Transverse colon (tissue), 4 donors: ENCODE measurements at regions not wholly inside any gene's neighbourhood (a gene's known extent, or its start where the extent isn't known, plus 50 kb on each side); places are given as distances from the start of the nearest gene placed in this dataset.
"Not testable (repeated sequence)": the region's sequence is repeated elsewhere in the genome, so short reads cannot be mapped to it uniquely, and the experiment has no call there.

Experiments
- DNase-seq: peaks from one replicate; pipeline ENCODE4 v3.0.0-alpha.2; 2019
- H3K27ac ChIP-seq, 4 donors: fragments of 200-600 bp; sonication (generic); 2 replicates each; pipeline ENCODE4 v1.5.1; 2016 to 2018; ENCODE audit warnings: inconsistent platforms in 4 of 4
- H3K27me3 ChIP-seq: fragments of 200-600 bp; sonication (generic); 2 replicates; pipeline ENCODE4 v1.5.1; 2017; ENCODE audit warnings: inconsistent platforms
- H3K36me3 ChIP-seq, 4 donors: fragments of 200-600 bp; sonication (generic); 2 replicates each; pipeline ENCODE4 v1.5.1; 2017 to 2019; ENCODE audit warnings: inconsistent platforms in 4 of 4
- H3K4me1 ChIP-seq, 4 donors: fragments of 200-600 bp; sonication (generic); 2 replicates each; pipeline ENCODE4 v1.5.1; 2017 to 2020; ENCODE audit warnings: inconsistent platforms in 4 of 4
- H3K4me3 ChIP-seq, 4 donors: fragments of 200-600 bp; sonication (generic); 1 replicate in 1 of 4; 2 replicates in 3 of 4; pipeline versions ENCODE4 v1.5.1 to v1.6.1; 2017 to 2019; ENCODE audit warnings: inconsistent platforms in 4 of 4
- H3K9me3 ChIP-seq, 2 donors: fragments of 200-600 bp; sonication (generic); 2 replicates each; pipeline ENCODE4 v1.5.1; 2017 to 2019; ENCODE audit warnings: inconsistent platforms in 2 of 2
- EP300 ChIP-seq: sonication (generic); formaldehyde crosslinking; IDR thresholded peaks from one replicate; pipeline ENCODE4 v1.6.1; 2017; ENCODE audit warnings: antibody characterized with exemption, low read depth
- POLR2A ChIP-seq: fragments of 450-650 bp; IDR thresholded peaks from one replicate; pipeline ENCODE4 v1.6.1; 2016; ENCODE audit warnings: antibody characterized with exemption, mild to moderate bottlenecking, moderate library complexity
- POLR2AphosphoS5 ChIP-seq, 3 donors: sonication (generic); formaldehyde crosslinking; IDR thresholded peaks; one replicate each; pipeline ENCODE4 v1.6.1; 2016; ENCODE audit warnings: antibody characterized with exemption in 3 of 3
- WGBS, 2 donors: methylation state at CpG; one replicate each; pipeline ENCODE4 v1.1.5; 2018; ENCODE audit warnings: low coverage in 1 of 2; 5-methylcytosine and 5-hydroxymethylcytosine counted together
- in situ Hi-C, 4 donors: fragments of 200-750 bp; cut with MboI; loops; one replicate each; pipeline versions ENCODE4 v1.15.0 to v1.15.1; 2017; ENCODE audit warnings: low sequenced_read_pairs in 3 of 4, low pct_ligation_motif_present in 1 of 4, low pct_unique_long_range_greater_than_20kb in 1 of 4
- intact Hi-C: fragments of 100-400 bp; cut with DNase I; formaldehyde crosslinking; loops from one replicate; pipeline ENCODE4 v1.15.1; 2023; ENCODE audit warnings: low total_unique reads
- TF ChIP-seq, protein P1 (sequence below), 5 experiments: fragments of 200-600 bp in 3 of 5; fragments of 450-650 bp in 2 of 5; sonication (generic) in 3 of 5; IDR thresholded peaks; 1 replicate in 2 of 5; 2 replicates in 3 of 5; pipeline ENCODE4 v1.5.1; 2016 to 2017; ENCODE audit warnings: antibody characterized with exemption in 5 of 5, inconsistent platforms in 3 of 5, mild to moderate bottlenecking in 2 of 5, moderate library complexity in 1 of 5

DNA sequence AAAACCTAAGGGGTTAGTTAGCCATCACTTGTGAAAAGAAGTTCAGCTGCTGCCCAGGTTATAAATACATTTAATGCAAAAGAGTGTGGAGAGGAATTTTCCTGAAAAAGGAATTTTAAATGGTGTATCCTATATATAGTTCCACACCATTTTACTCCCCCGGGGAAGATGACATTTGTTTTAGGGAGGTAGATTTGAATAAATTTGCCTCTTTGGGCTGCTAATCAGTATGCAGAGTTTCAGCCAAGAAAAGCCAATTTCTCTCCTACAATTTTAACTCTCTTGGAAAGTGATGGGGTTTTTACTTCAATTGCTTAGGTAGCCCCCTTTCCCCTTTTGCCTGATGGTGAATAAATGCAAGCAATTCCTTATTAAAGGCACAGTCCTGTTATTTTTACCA lies 161.2 kb downstream of the OTOL1 start:
- WGBS, 2 donors = 63 to 89% methylated on average over 1 of the region's 1 CpG
- intact Hi-C loops = no loop called here
- Histone ChIP-seq H3K27me3 (no peaks in the 10 kb centered on the region), H3K4me3 (no peak overlapping the region), H3K4me1 (no peaks in the 10 kb centered on the region), H3K27ac (no peak overlapping the region), H3K36me3 (no peaks in the 10 kb centered on the region), H3K9me3 (no peaks in the 10 kb centered on the region)
- no peak for DNase-seq
- TF ChIP-seq POLR2A (no peak), POLR2AphosphoS5 (IDR thresholded peaks at IDR 0.05) (no peak), EP300 (no peak)
- TF ChIP-seq, protein P1, sequence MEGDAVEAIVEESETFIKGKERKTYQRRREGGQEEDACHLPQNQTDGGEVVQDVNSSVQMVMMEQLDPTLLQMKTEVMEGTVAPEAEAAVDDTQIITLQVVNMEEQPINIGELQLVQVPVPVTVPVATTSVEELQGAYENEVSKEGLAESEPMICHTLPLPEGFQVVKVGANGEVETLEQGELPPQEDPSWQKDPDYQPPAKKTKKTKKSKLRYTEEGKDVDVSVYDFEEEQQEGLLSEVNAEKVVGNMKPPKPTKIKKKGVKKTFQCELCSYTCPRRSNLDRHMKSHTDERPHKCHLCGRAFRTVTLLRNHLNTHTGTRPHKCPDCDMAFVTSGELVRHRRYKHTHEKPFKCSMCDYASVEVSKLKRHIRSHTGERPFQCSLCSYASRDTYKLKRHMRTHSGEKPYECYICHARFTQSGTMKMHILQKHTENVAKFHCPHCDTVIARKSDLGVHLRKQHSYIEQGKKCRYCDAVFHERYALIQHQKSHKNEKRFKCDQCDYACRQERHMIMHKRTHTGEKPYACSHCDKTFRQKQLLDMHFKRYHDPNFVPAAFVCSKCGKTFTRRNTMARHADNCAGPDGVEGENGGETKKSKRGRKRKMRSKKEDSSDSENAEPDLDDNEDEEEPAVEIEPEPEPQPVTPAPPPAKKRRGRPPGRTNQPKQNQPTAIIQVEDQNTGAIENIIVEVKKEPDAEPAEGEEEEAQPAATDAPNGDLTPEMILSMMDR (IDR thresholded peaks at IDR 0.05) = no peak
- in situ Hi-C loops = no loop called here

DNA sequence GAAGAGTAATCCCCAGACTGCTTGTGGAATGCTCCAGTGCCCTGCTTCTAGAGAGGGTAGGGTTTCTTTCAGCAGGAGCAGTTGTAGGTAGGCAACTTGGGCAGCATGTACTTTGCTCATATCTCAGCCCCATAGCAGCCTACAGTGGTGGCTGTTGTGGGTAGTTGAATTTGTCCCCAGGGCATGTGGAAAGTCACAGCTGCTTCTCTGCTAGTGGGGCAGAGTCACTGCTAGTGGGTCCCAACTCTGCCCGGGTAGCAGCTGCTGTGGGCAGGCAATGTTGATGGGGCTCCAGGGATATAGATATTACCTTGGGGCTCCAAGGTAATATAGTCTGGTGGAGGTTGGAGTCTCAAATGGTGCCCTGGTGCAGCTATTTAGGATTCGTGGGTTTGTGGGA lies 174.5 kb downstream of the OTOL1 start:
- H3K4me1 ChIP-seq = no peaks in the 10 kb centered on the region
- H3K27ac ChIP-seq = no peak overlapping the region
- in situ Hi-C loops = no loop called here
- intact Hi-C loops = no loop called here
- no peak overlapping the region for H3K4me3 ChIP-seq
- no peaks in the 10 kb centered on the region for H3K36me3 ChIP-seq
- WGBS, 2 donors = 65% methylated on average over 2 of the region's 2 CpGs; no CpG with 5 or more reads in 1 of the 2 donors
- no peak for DNase-seq
- no peaks in the 10 kb centered on the region for H3K27me3 ChIP-seq
- TF ChIP-seq POLR2AphosphoS5 (IDR thresholded peaks at IDR 0.05) (no peak), EP300 (no peak)
- H3K9me3 ChIP-seq = peaks cover 0 to 4% of the 10 kb centered on the region in 2 donors

DNA sequence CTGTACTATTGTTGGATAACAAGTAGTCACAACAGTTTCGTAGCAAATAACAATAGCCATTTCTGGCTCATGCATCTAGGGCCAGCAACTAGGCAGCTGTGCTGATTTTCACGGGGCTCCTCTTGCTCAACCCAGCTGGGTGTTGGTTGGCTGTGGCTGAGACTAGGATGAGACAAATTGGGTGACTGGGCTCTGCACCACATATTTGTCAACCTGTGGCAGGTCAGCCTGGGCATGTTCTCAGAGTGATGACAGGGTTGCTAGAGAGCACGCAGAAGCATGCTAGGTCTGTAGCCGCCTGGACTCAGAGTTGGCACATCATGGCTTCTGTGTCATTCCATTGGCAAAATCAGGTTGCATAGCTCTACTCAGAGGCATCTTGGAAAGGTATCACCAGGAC lies 175.9 kb downstream of the OTOL1 start:
- DNase-seq = no peak
- Histone ChIP-seq H3K27me3 (no peaks in the 10 kb centered on the region), H3K4me1 (no peaks in the 10 kb centered on the region), H3K27ac (no peak overlapping the region), H3K9me3 (peaks cover 0 to 4% of the 10 kb centered on the region in 2 donors), H3K4me3 (no peak overlapping the region), H3K36me3 (no peaks in the 10 kb centered on the region)
- in situ Hi-C loops (no loop called here), intact Hi-C loops (no loop called here)
- WGBS, 2 donors = 14 to 61% methylated on average over 1 to 4 of the region's 4 CpGs
- TF ChIP-seq POLR2AphosphoS5 (IDR thresholded peaks at IDR 0.05) (no peak), POLR2A (no peak), EP300 (no peak)
- TF ChIP-seq, protein P1 (IDR thresholded peaks at IDR 0.05) = no peak

DNA sequence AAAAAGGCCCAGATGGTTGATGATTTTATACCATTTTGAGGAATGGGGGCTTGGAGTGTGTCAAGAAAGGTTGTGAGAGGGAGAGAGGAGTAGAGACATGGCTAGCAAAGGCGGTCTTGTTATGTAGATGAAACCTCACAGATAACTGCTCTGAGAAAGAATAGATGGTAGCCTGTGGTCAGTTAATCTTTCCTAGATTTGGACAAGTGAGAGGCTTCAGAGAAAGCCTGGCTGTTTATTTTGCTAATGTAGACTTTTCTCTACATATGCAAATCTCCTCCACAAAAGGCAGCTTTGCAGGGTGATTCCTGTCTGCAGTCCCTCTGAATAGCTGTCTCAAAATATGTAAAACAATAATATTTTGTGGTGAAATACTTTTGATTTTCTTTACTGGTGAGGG lies 177.3 kb downstream of the OTOL1 start:
- Histone ChIP-seq H3K27me3 (no peaks in the 10 kb centered on the region), H3K4me1 (no peaks in the 10 kb centered on the region), H3K9me3 (peaks cover 0 to 4% of the 10 kb centered on the region in 2 donors), H3K27ac (no peak overlapping the region), H3K4me3 (no peak overlapping the region), H3K36me3 (no peaks in the 10 kb centered on the region)
- in situ Hi-C loops = no loop called here
- 90 to 100% methylated on average over 1 of the region's 1 CpG for WGBS, 2 donors
- no peak for DNase-seq
- TF ChIP-seq POLR2AphosphoS5 (IDR thresholded peaks at IDR 0.05) = no peak
- TF ChIP-seq EP300 = no peak
- intact Hi-C loops = no loop called here

DNA sequence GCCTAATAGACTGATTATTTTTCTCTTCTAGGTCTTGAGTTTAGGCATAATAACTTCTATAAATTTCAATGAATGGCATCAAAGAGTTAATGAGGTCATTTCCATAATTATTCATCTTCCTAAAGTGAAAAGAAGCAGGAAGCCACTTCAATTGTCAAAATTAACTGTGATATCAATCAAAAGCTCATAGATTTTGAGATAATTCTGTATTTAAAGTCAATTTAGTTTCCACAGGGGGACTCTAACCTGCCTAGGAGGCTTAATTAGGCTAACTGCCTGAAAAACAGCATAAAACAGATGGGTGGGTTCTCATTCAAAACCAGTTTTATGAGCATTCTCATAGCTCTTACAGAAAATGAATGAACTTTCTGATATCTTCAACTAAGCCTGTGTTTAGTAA lies 177.8 kb downstream of the OTOL1 start:
- no peak for TF ChIP-seq POLR2AphosphoS5 (IDR thresholded peaks at IDR 0.05)
- TF ChIP-seq, protein P1 (IDR thresholded peaks at IDR 0.05) = no peak
- TF ChIP-seq EP300 = no peak
- TF ChIP-seq POLR2A = no peak
- Histone ChIP-seq H3K27me3 (no peaks in the 10 kb centered on the region), H3K27ac (no peak overlapping the region), H3K36me3 (no peaks in the 10 kb centered on the region), H3K4me1 (no peaks in the 10 kb centered on the region), H3K4me3 (no peak overlapping the region), H3K9me3 (peaks cover 0 to 4% of the 10 kb centered on the region in 2 donors)
- intact Hi-C loops = no loop called here
- in situ Hi-C loops = no loop called here
- no peak for DNase-seq

DNA sequence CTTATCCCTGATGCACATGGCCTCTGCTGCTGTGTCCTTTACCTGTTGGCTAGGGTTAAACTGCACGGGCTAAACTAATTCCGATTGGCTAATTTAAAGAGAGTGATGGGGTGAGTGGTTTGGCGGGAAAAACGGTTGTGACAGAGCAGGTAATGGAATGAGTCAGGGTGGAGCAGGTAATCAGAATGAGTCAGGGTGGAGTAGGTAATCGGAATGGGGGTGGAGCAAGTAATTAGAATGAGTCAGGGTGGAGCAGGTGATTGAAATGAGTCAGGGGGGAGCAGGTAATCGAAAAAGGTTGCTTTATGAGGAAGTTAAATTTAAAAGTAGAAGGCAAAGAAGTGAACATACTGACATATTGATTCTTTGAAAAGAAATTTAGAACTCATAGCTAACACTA lies 185.2 kb downstream of the OTOL1 start:
- DNase-seq, intact Hi-C loops, H3K36me3 ChIP-seq, H3K4me3 ChIP-seq, H3K4me1 ChIP-seq, H3K9me3 ChIP-seq, in situ Hi-C loops, H3K27ac ChIP-seq, H3K27me3 ChIP-seq: not testable (repeated sequence)
- 77 to 86% methylated on average over 5 to 6 of the region's 6 CpGs for WGBS, 2 donors
